Stimulated activated CD4-positive, alpha-beta T cell treated with anti-CD3 and anti-CD28 coated beads, Interleukin-2, amount 100 ng/mL, for 24 hours (primary cell): ENCODE measurements at regions not wholly inside any gene's neighbourhood (a gene's known extent, or its start where the extent isn't known, plus 50 kb on each side); places are given as distances from the start of the nearest gene placed in this dataset.
A peak's percentile ranks its signal among the peaks of the same experiment; 100 is the strongest.

Experiments used
- DNase-seq, 2 donors: peaks; one replicate each; pipeline ENCODE4 v3.0.0-alpha.2; 2020

DNA sequence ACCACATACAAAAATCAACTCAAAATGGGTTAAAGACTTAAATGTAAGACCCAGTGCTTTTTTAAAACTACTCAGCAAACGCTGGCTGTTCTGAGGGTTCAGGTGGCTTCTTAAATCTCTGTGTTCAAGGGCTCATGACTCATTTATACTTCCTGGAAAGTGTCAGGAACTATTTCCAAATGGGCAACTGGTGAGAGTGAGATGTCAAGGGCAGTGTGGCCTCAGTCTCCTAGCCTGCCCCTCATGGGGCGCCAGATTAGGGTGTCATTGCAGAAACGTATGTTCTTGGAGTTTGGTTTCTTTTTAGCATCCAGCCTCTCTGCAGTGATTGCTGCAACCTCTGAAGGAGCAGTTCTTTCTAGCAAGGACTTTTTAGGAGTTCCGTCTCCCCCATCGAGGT lies 485.4 kb downstream of the TNS1 start:
- DNase-seq: no peak

GRCh38 chr2:217515615-217516309 lies 487.0 kb downstream of the TNS1 start:
- no peak for DNase-seq

GRCh38 chr2:217513258-217513657 lies 489.5 kb downstream of the TNS1 start:
- no peak for DNase-seq

DNA sequence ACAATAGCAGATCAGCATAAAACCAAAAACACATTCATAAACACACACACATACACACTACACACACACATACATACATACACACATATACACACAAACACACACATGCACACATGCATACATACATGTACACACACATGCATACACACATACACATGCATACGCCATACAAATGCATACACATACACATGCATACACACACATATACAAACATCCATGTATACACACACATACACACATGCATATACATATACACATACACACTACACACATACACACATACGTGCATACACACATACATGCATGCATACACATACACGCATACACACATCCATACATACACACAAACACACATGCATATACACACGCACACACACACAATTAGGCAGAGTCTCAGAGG lies 490.1 kb downstream of the TNS1 start:
- no peak for DNase-seq

GRCh38 chr2:217512259-217512658 lies 490.5 kb downstream of the TNS1 start:
- DNase-seq: no peak

GRCh38 chr2:217511850-217512249 lies 490.9 kb downstream of the TNS1 start:
- no peak for DNase-seq

DNA sequence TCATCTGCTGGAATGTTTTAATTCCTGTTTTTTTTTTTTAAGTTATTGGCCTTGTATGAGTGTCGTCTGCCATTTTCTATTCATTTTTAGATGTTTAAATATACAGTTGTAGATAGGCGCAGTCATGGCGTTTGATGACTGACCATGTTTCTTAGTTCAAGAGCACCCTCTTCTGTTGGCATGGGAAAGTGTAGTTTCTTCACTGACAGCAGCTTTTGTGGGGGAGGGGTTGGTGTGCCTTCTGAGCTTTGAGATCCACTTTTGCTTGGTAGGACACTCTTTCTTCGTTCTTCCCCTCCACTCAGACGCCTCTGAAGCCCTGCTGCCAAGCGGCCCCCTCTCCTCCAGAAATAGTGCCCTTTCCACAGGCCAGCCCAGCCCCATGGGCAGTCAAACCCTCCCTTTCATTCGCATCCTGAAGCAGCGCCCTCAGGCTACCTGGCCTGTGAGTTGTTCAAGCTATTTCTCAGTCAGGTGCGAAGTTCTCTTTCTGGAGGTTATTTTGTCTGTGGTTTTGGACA lies 492.0 kb downstream of the TNS1 start:
- peak; percentile 24 to 36 for DNase-seq

- no peak for DNase-seq
Observed at GRCh38 chr2:217505303-217505702, 497.5 kb downstream of the TNS1 start.

- no peak for DNase-seq
Observed at GRCh38 chr2:217501887-217502286, 500.9 kb downstream of the TNS1 start.

DNA sequence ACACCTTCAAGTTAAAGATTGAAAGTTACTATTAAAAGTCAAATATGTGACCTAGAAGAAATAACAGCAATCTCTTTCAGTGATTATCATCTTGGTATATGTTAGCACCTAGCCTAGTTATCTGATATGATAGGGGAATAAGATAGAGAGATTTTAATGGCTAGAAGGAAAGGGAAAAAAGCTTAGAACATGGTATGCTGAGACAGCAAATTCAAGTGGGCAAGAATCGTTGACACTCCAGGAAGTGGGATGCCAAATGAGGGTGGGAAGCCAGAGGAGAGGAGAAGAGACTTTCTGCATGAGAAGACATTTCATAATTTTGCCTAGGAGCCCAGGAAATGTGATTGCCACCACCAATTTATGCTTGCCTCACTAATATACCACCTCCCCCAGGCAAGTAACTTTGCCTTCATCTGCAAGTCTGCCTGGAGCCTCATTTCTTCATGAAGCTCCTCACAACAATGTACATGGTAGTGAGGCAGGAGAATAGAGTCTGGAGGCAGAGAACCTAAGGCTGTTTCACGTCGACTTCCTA lies 504.9 kb downstream of the TNS1 start:
- DNase-seq: no peak

GRCh38 chr2:217494557-217494956 lies 508.2 kb downstream of the TNS1 start:
- DNase-seq: no peak

DNA sequence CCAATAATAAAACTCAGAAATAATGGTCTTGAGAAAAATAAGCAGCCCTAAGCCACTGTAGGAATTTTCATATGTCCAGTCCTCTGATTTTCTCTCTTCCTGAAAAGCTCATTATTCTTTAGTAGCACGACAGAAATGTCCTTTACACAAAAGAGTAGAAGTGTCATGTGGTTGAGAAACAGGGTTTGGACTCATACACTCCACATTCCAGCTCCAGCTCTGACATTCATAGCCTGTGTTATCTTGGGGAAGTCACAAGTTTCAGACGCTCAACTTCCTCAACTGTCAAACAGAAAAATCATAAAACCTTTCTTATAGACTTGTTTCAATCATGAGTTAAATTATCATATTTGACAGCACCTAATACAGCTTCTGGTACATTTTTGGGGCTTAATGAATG lies 511.5 kb downstream of the TNS1 start:
- DNase-seq: no peak

DNA sequence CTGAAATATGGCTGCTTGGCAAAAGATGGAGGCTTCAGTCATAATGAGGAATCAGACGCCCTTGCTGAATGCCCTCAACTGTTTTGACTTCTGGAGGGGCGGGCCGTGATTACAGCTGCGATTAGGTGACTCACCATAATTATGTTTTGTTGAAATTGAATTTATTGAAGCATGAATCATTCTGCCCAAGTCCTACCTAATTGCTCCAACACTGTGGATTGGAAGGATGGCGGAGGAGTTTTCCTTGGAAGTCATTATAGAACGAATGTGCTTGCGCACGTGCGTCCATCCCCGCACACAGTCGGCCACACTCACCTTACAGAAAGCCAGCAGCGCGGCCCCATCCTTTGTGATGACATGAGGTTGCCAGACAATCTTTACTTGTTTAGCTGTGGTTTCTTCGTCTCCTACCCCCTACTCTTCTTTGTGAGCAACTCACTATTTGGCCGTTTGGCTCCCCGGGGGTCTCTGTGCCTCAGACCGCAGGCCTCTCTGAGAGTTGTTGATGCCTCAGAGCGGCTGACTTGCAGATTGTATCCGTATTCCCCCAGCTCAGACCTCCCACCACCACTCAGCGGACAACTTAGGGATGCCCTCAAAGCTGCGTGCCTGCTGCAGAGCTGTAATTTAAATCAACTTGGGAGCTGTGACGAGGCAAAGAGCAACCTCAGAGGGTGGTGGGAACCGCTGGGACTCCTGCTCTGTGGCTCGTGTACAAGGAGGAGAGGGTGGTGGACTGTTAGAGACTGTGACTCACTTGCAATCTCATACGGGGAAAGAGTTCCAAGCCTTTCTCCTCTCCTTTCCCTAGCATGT lies 513.4 kb downstream of the TNS1 start:
- DNase-seq: no peak

- DNase-seq: no peak
Observed at GRCh38 chr2:217484046-217484445, 518.7 kb downstream of the TNS1 start.

DNA sequence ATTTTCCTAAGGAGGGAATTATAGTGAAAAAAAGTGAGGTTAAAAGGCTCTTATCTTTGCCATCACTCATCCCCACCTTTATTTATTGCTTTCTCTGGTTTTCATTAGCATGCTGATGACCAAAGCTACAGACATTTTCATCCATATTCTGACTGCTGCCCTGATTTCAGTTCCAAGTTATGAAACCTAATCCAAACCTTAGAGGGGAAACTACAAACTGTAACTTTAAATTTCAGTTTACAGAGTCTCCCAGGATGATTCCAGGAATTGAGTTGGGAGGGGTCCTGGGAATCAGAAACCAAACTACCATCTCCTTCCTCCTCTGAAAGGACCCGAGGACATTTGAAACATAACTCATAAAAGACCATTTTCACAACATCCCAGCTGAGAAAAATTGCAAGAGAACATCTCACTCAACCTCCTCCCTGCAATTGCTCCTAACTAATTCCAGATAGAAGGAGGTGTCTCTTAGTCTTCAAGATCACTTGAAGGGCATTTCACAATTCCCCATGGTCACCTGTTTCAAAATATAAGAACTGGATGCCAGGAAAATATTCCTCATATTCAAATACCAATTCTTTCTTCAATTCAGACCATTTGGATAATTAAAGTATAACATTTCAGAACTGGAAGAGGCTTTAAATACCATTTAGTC lies 520.6 kb downstream of the TNS1 start:
- no peak for DNase-seq

- DNase-seq: no peak
Observed at GRCh38 chr2:217481577-217481976, 521.2 kb downstream of the TNS1 start.

DNA sequence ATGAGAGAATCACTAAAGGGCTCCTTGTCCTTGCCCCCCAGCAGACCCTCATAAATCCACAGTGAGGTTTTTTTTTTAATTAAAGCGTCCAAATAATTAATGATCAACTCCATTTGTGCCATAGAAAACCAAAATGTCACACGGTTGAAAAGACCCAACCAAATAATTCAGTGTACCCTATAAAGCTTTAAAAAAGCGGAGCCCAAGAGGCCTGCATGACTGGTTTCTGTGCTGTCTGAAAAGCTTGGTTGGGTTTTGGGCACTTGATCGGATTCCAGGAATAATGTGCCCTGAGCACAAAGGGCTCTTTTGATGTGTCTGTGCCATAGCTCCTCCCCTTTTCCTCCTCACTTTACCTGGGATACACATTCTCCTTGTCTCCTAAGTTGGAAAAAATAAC lies 523.2 kb downstream of the TNS1 start:
- DNase-seq: no peak

- no peak for DNase-seq
Observed at GRCh38 chr2:217478831-217479455, 523.9 kb downstream of the TNS1 start.

DNA sequence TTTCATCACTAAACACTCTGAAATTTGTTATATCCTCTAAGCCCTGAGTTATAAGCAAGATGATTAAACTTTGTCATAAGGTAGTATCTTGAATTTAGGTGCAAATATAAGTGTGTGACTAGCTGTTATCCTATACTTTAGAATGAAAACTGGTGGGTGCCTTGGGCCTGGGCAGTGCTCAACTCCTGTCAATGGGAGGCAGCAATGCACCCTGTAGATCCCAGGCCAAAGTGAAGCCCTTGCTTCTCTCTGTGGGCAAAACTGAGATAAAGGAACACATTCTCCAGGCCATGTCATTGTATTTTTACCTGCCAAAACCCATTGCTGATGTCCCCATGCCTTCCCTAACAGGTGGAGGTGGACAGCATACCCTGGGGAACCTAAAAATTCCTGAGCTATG lies 525.2 kb downstream of the TNS1 start:
- DNase-seq: no peak

DNA sequence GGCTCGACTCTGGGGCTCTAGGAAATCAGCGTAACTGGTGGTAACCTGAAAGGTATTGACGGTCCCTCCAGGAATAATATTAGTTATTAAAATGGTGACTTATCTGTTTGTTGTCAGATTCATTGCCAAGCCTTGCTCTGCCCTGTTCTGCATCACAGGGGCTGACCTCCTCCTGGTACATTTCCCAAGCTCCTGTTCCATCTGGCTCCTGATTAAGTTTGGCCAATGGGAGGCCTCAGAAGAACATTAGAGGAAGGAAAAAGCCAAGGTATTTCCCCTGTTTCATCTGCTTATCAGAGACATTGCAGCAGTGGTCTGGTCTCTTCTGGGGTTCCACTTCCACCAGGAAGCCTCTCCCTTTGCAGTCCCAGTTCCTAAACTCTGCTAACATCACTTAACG lies 527.0 kb downstream of the TNS1 start:
- DNase-seq: no peak

DNA sequence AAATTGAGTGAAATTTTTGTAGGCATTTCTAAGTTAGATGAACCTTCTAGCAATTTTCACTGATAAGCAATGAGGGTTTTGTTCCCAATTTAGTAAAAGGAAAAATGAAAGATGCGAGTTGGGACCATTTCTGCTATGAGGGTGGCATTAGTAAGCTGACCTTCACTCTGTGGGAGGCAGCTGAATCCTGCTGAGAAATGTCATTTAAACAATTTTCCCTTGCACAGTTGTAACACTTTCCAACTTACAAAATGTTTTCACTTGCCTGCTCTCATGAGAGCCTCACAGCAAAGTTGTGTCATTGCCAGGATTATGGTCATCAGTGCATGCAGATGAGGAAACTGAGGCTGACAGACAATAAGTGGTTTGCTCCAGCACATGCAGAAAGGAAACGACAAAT lies 527.7 kb downstream of the TNS1 start:
- no peak for DNase-seq

GRCh38 chr2:217471319-217471718 lies 531.5 kb downstream of the TNS1 start:
- no peak for DNase-seq

DNA sequence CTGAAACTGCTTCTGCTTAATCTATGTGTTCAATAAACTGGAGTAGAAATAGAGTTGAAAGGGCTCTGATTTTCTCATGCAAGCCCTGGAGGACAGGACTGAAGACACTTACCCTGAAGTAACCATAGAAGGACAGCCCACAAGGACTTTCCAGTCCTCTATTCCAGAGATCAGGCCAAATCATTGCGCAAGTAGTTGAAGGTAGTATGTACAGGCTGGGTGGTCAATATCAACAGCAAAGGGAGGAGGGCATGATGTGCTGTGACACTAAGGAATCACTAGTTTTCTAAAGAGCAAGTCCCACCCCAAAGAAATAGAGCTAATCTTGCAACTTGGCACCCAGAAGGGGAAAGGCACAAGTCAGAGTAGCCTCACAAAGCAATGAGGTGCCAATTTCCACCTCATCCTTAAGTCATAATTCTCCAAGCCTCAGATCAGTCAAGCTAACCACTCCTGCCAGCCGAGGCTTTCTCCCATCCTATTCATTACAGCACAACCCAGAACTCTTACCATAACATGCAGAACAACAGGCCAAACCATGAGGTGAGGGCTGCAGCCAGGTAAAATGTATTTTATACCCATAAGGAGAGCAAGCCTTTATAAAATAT lies 533.5 kb downstream of the TNS1 start:
- no peak for DNase-seq
